A549 (cell line): ENCODE measurements at regions not wholly inside any gene's neighbourhood (a gene's known extent, or its start where the extent isn't known, plus 50 kb on each side); places are given as distances from the start of the nearest gene placed in this dataset.

Experiments used
- POLR2A ChIP-seq: IDR thresholded peaks from 2 replicates; pipeline ENCODE4 v1.6.1; 2012; ENCODE audit warnings: mild to moderate bottlenecking, low read length
- TF ChIP-seq, protein P1 (sequence below): fragments of >200 bp; sonication (Bioruptor Twin); formaldehyde crosslinking; IDR thresholded peaks from 3 replicates; pipeline ENCODE4 v1.5.1; 2016

DNA sequence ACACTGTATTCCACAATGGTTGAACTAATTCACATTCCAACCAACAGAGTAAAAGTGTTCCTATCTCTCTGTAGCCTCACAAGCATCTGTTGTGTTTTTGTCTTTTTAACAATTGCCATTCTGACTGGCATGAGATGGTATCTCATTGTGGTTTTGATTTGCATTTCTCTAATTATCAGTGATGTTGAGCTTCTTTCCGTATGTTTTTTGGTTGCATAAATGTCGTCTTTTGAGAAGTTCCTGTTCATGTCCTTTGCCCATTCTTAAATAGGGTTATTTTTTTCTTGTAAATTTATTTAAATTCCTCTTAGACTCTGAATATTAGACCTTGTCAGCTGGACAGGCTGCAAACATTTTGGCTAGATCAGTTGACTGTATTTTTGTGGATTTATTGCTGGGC is 78.2 kb downstream of the VSIG4 start:
- no peak for TF ChIP-seq POLR2A
- TF ChIP-seq, protein P1, sequence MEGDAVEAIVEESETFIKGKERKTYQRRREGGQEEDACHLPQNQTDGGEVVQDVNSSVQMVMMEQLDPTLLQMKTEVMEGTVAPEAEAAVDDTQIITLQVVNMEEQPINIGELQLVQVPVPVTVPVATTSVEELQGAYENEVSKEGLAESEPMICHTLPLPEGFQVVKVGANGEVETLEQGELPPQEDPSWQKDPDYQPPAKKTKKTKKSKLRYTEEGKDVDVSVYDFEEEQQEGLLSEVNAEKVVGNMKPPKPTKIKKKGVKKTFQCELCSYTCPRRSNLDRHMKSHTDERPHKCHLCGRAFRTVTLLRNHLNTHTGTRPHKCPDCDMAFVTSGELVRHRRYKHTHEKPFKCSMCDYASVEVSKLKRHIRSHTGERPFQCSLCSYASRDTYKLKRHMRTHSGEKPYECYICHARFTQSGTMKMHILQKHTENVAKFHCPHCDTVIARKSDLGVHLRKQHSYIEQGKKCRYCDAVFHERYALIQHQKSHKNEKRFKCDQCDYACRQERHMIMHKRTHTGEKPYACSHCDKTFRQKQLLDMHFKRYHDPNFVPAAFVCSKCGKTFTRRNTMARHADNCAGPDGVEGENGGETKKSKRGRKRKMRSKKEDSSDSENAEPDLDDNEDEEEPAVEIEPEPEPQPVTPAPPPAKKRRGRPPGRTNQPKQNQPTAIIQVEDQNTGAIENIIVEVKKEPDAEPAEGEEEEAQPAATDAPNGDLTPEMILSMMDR: no peak
